GM19240 (cell line): ENCODE measurements at regions not wholly inside any gene's neighbourhood (a gene's known extent, or its start where the extent isn't known, plus 50 kb on each side); places are given as distances from the start of the nearest gene placed in this dataset.

ENCODE experiments used
- DNase-seq: peaks from one replicate; pipeline ENCODE4 v3.0.0; 2011; ENCODE audit warnings: low spot score; ENCODE audit not compliant: insufficient read length

- no peak for DNase-seq
Measured at GRCh38 chr6:132101535-132101934, 150.4 kb upstream of the CCN2 start.

- DNase-seq, result no peak
Measured at GRCh38 chr6:132100388-132100990, 149.3 kb upstream of the CCN2 start.

- DNase-seq, result no peak
Measured at GRCh38 chr6:132096996-132097395, 145.8 kb upstream of the CCN2 start.

GRCh38 chr6:132096245-132096644 is 145.1 kb upstream of the CCN2 start:
- no peak for DNase-seq

GRCh38 chr6:132089173-132089572 is 138.0 kb upstream of the CCN2 start:
- no peak for DNase-seq

- no peak for DNase-seq
Measured at GRCh38 chr6:132088150-132088549, 137.0 kb upstream of the CCN2 start.

- DNase-seq, result no peak
Measured at GRCh38 chr6:132087391-132087790, 136.2 kb upstream of the CCN2 start.

GRCh38 chr6:132085731-132086130 is 134.6 kb upstream of the CCN2 start:
- no peak for DNase-seq

- peak; percentile 1 for DNase-seq
Measured at GRCh38 chr6:132084811-132085509, 133.8 kb upstream of the CCN2 start.

- DNase-seq, result no peak
Measured at GRCh38 chr6:132082421-132082820, 131.2 kb upstream of the CCN2 start.

- no peak for DNase-seq
Measured at GRCh38 chr6:132081338-132081737, 130.2 kb upstream of the CCN2 start.

- DNase-seq, result no peak
Measured at GRCh38 chr6:132079286-132079685, 128.1 kb upstream of the CCN2 start.

- DNase-seq, result no peak
Measured at GRCh38 chr6:132076452-132076851, 125.3 kb upstream of the CCN2 start.

- no peak for DNase-seq
Measured at GRCh38 chr6:132072831-132073230, 121.7 kb upstream of the CCN2 start.

- no peak for DNase-seq
Measured at GRCh38 chr6:132072271-132072670, 121.1 kb upstream of the CCN2 start.

- no peak for DNase-seq
Measured at GRCh38 chr6:132070356-132070755, 119.2 kb upstream of the CCN2 start.

GRCh38 chr6:132068766-132069165 is 117.6 kb upstream of the CCN2 start:
- DNase-seq, result no peak

GRCh38 chr6:132067286-132067685 is 116.1 kb upstream of the CCN2 start:
- DNase-seq, result no peak

GRCh38 chr6:132065556-132065955 is 114.4 kb upstream of the CCN2 start:
- no peak for DNase-seq

GRCh38 chr6:132063738-132064137 is 112.6 kb upstream of the CCN2 start:
- DNase-seq, result no peak

- no peak for DNase-seq
Measured at GRCh38 chr6:132063204-132063603, 112.0 kb upstream of the CCN2 start.

- no peak for DNase-seq
Measured at GRCh38 chr6:132062626-132063025, 111.5 kb upstream of the CCN2 start.

GRCh38 chr6:132061381-132061780 is 110.2 kb upstream of the CCN2 start:
- DNase-seq, result no peak
